Small intestine (tissue), 7 donors: ENCODE measurements at regions not wholly inside any gene's neighbourhood (a gene's known extent, or its start where the extent isn't known, plus 50 kb on each side); places are given as distances from the start of the nearest gene placed in this dataset.

Experiments used
- DNase-seq, 2 donors: peaks; one replicate each; pipeline versions ENCODE4 v3.0.0 to v3.0.0-alpha.2; 2013
- FAIRE-seq: peaks from 2 replicates; lab custom pipeline; 2012; peaks lifted over from hg19 to GRCh38; lab: Jason Lieb, UNC
- H3K27ac ChIP-seq, 3 donors: one replicate each; pipeline ENCODE4 v1.5.1; 2013; ENCODE audit warnings: low read length in 2 of 3, mild to moderate bottlenecking in 2 of 3, control low read depth in 1 of 3, inconsistent platforms in 1 of 3, low read depth in 1 of 3, moderate library complexity in 1 of 3
- H3K27me3 ChIP-seq, 3 donors: one replicate each; pipeline ENCODE4 v1.6.1; 2013; ENCODE audit warnings: low read length in 3 of 3, inconsistent platforms in 1 of 3; ENCODE audit not compliant: control insufficient read depth in 3 of 3, insufficient read depth in 3 of 3
- H3K36me3 ChIP-seq, 3 donors: one replicate each; pipeline ENCODE4 v1.6.1; 2013; ENCODE audit warnings: low read length in 3 of 3, inconsistent platforms in 1 of 3, low read depth in 1 of 3, mild to moderate bottlenecking in 1 of 3, moderate library complexity in 1 of 3; ENCODE audit not compliant: control insufficient read depth in 3 of 3, insufficient read depth in 2 of 3
- H3K4me1 ChIP-seq, 3 donors: one replicate each; pipeline ENCODE4 v1.6.1; 2013; ENCODE audit warnings: low read length in 2 of 3, inconsistent platforms in 1 of 3, low read depth in 1 of 3, mild to moderate bottlenecking in 1 of 3, moderate library complexity in 1 of 3; ENCODE audit not compliant: control insufficient read depth in 3 of 3, insufficient read depth in 2 of 3
- H3K4me3 ChIP-seq, 3 donors: one replicate each; pipeline ENCODE4 v1.5.1; 2013; ENCODE audit warnings: low read length in 3 of 3, control low read depth in 1 of 3, inconsistent platforms in 1 of 3, low read depth in 1 of 3, mild to moderate bottlenecking in 1 of 3, moderate library complexity in 1 of 3
- H3K9me3 ChIP-seq, 2 donors: one replicate each; pipeline ENCODE4 v1.6.1; 2013; ENCODE audit warnings: low read depth in 1 of 2, low read length in 1 of 2; ENCODE audit not compliant: control insufficient read depth in 2 of 2, insufficient read depth in 1 of 2
- WGBS, 3 donors: extraction: QIAGEN DNeasy Blood & Tissue Kit; methylation state at CpG; one replicate each; pipeline ENCODE4 v1.1.7; 2013; 5-methylcytosine and 5-hydroxymethylcytosine counted together
- donor health status: healthy with polysubstance abuse.
- donor health status: control.
- donor health status: control.
- donor health status: Bipolar disorder and iron deficiency.
- donor health status: healthy.

GRCh38 chr1:72845981-72846380 is 563.6 kb upstream of the NEGR1 start:
- Histone ChIP-seq H3K4me3 (no peak overlapping the region), H3K27me3 (no peaks in the 10 kb centered on the region), H3K36me3 (no peaks in the 10 kb centered on the region), H3K9me3 (no peaks in the 10 kb centered on the region), H3K4me1 (no peaks in the 10 kb centered on the region), H3K27ac (no peak overlapping the region)
- FAIRE-seq = no peak
- no peak for DNase-seq

GRCh38 chr1:72845381-72845780 is 563.0 kb upstream of the NEGR1 start:
- H3K9me3 ChIP-seq = no peaks in the 10 kb centered on the region
- H3K4me1 ChIP-seq = no peaks in the 10 kb centered on the region
- no peak for FAIRE-seq
- H3K4me3 ChIP-seq = no peak overlapping the region
- no peaks in the 10 kb centered on the region for H3K27me3 ChIP-seq
- H3K36me3 ChIP-seq = no peaks in the 10 kb centered on the region
- DNase-seq = no peak
- H3K27ac ChIP-seq = no peak overlapping the region
- 67 to 79% (median 75%) methylated on average over 4 of the region's 4 CpGs for WGBS, 3 donors

GRCh38 chr1:72837781-72838180 is 555.4 kb upstream of the NEGR1 start:
- Histone ChIP-seq H3K27ac (no peak overlapping the region), H3K27me3 (no peaks in the 10 kb centered on the region), H3K36me3 (no peaks in the 10 kb centered on the region), H3K9me3 (no peaks in the 10 kb centered on the region), H3K4me1 (no peaks in the 10 kb centered on the region), H3K4me3 (no peak overlapping the region)
- DNase-seq (no peak), FAIRE-seq (no peak)

DNA sequence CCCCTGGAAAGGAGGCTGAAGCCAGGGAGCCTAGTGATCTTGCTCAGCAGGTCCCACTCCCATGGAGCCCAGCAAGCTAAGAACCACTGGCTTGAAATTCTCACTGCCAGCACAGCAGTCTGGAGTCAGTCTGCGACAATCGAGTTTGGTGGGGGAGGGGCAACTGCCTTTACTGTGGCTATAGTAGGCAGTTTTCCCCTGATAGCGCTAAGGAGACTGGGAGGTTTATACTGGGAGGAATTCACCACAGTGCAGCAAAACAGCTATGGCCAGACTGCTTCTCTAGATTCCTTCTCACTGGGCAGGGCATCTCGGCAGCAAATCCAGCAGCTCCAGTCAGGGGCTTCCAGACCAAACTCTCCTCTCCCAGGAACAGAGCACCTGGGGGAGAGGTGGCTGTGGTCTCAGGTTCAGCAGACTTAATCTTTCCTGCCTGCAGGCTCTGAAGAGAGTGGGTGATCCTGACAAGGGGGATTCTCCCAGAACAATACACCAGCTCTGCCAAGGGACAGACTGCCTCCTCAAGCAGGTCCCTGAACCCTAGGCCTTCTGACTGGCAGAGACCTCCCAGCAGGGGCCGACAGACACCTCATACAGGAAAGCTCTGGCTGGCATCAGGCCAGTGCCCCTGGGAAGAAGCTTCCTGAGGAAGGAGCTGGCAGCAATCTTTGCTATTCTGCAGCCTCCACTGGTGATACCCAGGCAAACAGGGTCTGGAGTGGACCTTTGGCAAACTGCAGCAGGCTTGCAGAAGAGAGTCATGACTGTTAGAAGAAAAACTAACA is 548.5 kb upstream of the NEGR1 start:
- Histone ChIP-seq H3K27me3 (no peaks in the 10 kb centered on the region), H3K4me3 (no peak overlapping the region), H3K27ac (no peak overlapping the region), H3K9me3 (peaks cover 0 to 9% of the 10 kb centered on the region in 2 donors), H3K36me3 (no peaks in the 10 kb centered on the region), H3K4me1 (no peaks in the 10 kb centered on the region)
- DNase-seq = no peak
- WGBS, 3 donors = 59 to 63% (median 62%) methylated on average over 5 of the region's 5 CpGs
- no peak for FAIRE-seq

GRCh38 chr1:72827278-72827677 is 544.9 kb upstream of the NEGR1 start:
- peaks cover 0 to 8% of the 10 kb centered on the region in 2 donors for H3K9me3 ChIP-seq
- no peaks in the 10 kb centered on the region for H3K4me1 ChIP-seq
- no peak overlapping the region for H3K4me3 ChIP-seq
- DNase-seq = no peak
- H3K36me3 ChIP-seq = no peaks in the 10 kb centered on the region
- no peak overlapping the region for H3K27ac ChIP-seq
- H3K27me3 ChIP-seq = no peaks in the 10 kb centered on the region
- FAIRE-seq = no peak

DNA sequence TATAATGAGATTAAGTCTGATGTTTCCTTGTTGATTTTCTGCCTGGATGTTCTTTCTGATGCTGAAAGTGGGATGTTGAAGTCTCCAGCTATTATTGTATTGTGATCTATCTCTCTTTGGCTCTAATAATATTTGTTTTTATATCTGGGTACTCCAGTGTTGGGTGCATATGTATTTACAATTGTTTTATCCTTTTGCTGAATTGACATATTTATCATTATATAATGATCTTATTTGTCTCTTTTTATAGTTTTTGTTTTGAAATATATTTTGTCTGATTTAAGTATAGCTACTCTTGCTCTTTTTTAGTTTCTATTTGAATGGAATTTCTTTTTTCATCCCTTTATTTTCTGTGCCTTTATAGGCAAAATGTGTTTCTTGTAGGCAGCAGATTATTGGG is 522.2 kb upstream of the NEGR1 start:
- no peak for FAIRE-seq
- Histone ChIP-seq H3K9me3 (peaks cover 0 to 21% of the 10 kb centered on the region in 2 donors), H3K36me3 (no peaks in the 10 kb centered on the region), H3K4me3 (no peak overlapping the region), H3K27me3 (no peaks in the 10 kb centered on the region), H3K4me1 (no peaks in the 10 kb centered on the region), H3K27ac (no peak overlapping the region)
- DNase-seq = no peak

GRCh38 chr1:72781038-72781437 is 498.7 kb upstream of the NEGR1 start:
- no peaks in the 10 kb centered on the region for H3K4me1 ChIP-seq
- whole genome bisulfite sequencing, 3 donors = 43 to 67% (median 67%) methylated on average over 1 of the region's 1 CpG
- H3K27me3 ChIP-seq = no peaks in the 10 kb centered on the region
- H3K36me3 ChIP-seq = no peaks in the 10 kb centered on the region
- FAIRE-seq = no peak
- H3K9me3 ChIP-seq = no peaks in the 10 kb centered on the region
- H3K27ac ChIP-seq = no peak overlapping the region
- no peak overlapping the region for H3K4me3 ChIP-seq
- no peak for DNase-seq

GRCh38 chr1:72780212-72780611 is 497.9 kb upstream of the NEGR1 start:
- FAIRE-seq (no peak), DNase-seq (no peak)
- Histone ChIP-seq H3K9me3 (no peaks in the 10 kb centered on the region), H3K4me1 (no peaks in the 10 kb centered on the region), H3K27me3 (no peaks in the 10 kb centered on the region), H3K27ac (no peak overlapping the region), H3K4me3 (no peak overlapping the region), H3K36me3 (no peaks in the 10 kb centered on the region)
- 93 to 100% (median 94%) methylated on average over 1 of the region's 1 CpG for WGBS, 3 donors

- no peaks in the 10 kb centered on the region for H3K4me1 ChIP-seq
These were observed 495.6 kb upstream of the NEGR1 start for GRCh38 chr1:72777918-72778317.

More at GRCh38 chr1:72777918-72778317, 495.6 kb upstream of the NEGR1 start:
- DNase-seq (no peak), FAIRE-seq (no peak)
- H3K27me3 ChIP-seq = no peaks in the 10 kb centered on the region
- no peaks in the 10 kb centered on the region for H3K36me3 ChIP-seq
- no peaks in the 10 kb centered on the region for H3K9me3 ChIP-seq
- no peak overlapping the region for H3K27ac ChIP-seq
- no peak overlapping the region for H3K4me3 ChIP-seq
